Fibroblast of villous mesenchyme (primary cell): ENCODE measurements at regions not wholly inside any gene's neighbourhood (a gene's known extent, or its start where the extent isn't known, plus 50 kb on each side); places are given as distances from the start of the nearest gene placed in this dataset.
"Not testable (repeated sequence)": the region's sequence is repeated elsewhere in the genome, so short reads cannot be mapped to it uniquely, and the experiment has no call there.

ENCODE experiments used
- DNase-seq: peaks from one replicate; pipeline ENCODE4 v3.0.0-alpha.2; 2010; ENCODE audit warnings: low read depth
- H3K4me3 ChIP-seq: 2 replicates; pipeline ENCODE4 v1.5.1; 2011; ENCODE audit warnings: low read depth, mild to moderate bottlenecking, low read length
- TF ChIP-seq, protein P1 (sequence below): IDR thresholded peaks from 2 replicates; pipeline ENCODE4 v1.5.1; 2012; ENCODE audit warnings: low read depth, mild to moderate bottlenecking, low read length; ENCODE audit not compliant: insufficient read depth

DNA sequence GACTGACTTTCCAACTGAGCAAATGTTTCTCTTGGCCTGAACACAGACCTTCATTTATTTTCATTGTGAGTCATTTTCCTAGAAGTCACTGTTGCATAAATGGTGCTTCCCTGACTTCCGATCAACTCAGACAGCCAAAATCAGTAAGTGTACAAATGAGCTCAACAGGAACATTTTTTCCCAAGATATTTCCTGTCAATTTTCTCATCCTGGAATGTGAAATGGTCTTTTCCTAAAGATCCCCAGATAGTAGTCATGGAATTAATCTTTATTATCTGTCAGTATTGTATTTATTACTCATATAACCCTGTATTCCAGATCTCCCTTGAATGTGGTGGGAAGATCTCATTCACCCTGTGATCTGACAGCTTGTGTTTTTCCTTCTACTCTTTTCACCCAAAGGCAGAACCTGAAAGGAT is 360.3 kb upstream of the KIF2B start:
- no peak overlapping the region for H3K4me3 ChIP-seq
- TF ChIP-seq, protein P1, sequence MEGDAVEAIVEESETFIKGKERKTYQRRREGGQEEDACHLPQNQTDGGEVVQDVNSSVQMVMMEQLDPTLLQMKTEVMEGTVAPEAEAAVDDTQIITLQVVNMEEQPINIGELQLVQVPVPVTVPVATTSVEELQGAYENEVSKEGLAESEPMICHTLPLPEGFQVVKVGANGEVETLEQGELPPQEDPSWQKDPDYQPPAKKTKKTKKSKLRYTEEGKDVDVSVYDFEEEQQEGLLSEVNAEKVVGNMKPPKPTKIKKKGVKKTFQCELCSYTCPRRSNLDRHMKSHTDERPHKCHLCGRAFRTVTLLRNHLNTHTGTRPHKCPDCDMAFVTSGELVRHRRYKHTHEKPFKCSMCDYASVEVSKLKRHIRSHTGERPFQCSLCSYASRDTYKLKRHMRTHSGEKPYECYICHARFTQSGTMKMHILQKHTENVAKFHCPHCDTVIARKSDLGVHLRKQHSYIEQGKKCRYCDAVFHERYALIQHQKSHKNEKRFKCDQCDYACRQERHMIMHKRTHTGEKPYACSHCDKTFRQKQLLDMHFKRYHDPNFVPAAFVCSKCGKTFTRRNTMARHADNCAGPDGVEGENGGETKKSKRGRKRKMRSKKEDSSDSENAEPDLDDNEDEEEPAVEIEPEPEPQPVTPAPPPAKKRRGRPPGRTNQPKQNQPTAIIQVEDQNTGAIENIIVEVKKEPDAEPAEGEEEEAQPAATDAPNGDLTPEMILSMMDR = no peak
- DNase-seq = no peak

- not testable (repeated sequence) for DNase-seq, H3K4me3 ChIP-seq
Observed at GRCh38 chr17:53455943-53456342, 366.8 kb upstream of the KIF2B start.

- DNase-seq = no peak
- H3K4me3 ChIP-seq = no peak overlapping the region
- TF ChIP-seq, protein P1 = no peak
Observed at GRCh38 chr17:53454337-53454736, 368.4 kb upstream of the KIF2B start.

- TF ChIP-seq, protein P1 = no peak
- no peak overlapping the region for H3K4me3 ChIP-seq
- no peak for DNase-seq
Observed at GRCh38 chr17:53449324-53449723, 373.4 kb upstream of the KIF2B start.

GRCh38 chr17:53428913-53429312 is 393.8 kb upstream of the KIF2B start:
- H3K4me3 ChIP-seq = no peak overlapping the region
- no peak for DNase-seq
- TF ChIP-seq, protein P1 = no peak

GRCh38 chr17:53426505-53426904 is 396.2 kb upstream of the KIF2B start:
- TF ChIP-seq, protein P1 = no peak
- no peak for DNase-seq
- no peak overlapping the region for H3K4me3 ChIP-seq

GRCh38 chr17:53420035-53420641 is 402.6 kb upstream of the KIF2B start:
- TF ChIP-seq, protein P1 = no peak
- DNase-seq = no peak
- H3K4me3 ChIP-seq = no peak overlapping the region

GRCh38 chr17:53409588-53409987 is 413.1 kb upstream of the KIF2B start:
- TF ChIP-seq, protein P1 = no peak
- no peak for DNase-seq
- H3K4me3 ChIP-seq = no peak overlapping the region
